GM12891 (cell line): ENCODE measurements at regions not wholly inside any gene's neighbourhood (a gene's known extent, or its start where the extent isn't known, plus 50 kb on each side); places are given as distances from the start of the nearest gene placed in this dataset.

ENCODE experiments used
- POLR2A ChIP-seq: IDR thresholded peaks from 2 replicates; pipeline ENCODE4 v1.6.1; 2011; ENCODE audit warnings: low read depth, low read length, control low read depth
- POLR2AphosphoS5 ChIP-seq: IDR thresholded peaks from 2 replicates; pipeline ENCODE4 v1.6.1; 2011; ENCODE audit warnings: low read depth, low read length, control low read depth
- TAF1 ChIP-seq: IDR thresholded peaks from 2 replicates; pipeline ENCODE4 v1.6.1; 2011; ENCODE audit warnings: low read depth, low read length, control low read depth

DNA sequence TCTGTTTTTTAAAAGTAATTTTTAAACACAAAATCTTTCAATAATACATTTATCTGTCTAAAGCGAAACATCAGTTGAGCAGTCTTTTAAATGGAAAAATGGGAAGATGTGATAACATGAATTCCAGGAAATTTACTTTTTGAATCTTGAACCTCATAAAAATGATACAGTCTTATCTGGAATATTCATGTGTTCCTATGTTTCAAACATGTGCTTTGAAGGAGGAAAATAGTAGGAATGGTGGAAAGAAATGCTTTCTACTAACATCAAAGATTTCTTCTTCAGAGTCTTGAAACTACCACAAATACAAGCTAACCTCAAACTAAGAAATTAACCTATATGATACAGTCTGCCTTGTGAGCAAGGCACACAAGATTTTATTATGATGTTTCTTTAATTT, 317.5 kb upstream of the SEMA3A start:
- TF ChIP-seq POLR2AphosphoS5: no peak
- TF ChIP-seq POLR2A: no peak
- no peak for TF ChIP-seq TAF1
